CD4-positive, alpha-beta T cell (primary cell): ENCODE measurements at regions not wholly inside any gene's neighbourhood (a gene's known extent, or its start where the extent isn't known, plus 50 kb on each side); places are given as distances from the start of the nearest gene placed in this dataset.

ENCODE experiments used
- ATAC-seq: fragments of 200-7000 bp; cut with Tn5 transposase; one replicate; pipeline ENCODE4 v1.10.0; 2022; ENCODE audit warnings: mild to moderate bottlenecking; ENCODE audit not compliant: poor library complexity
- CTCF ChIA-PET: fragments of 350-600 bp; sonication (Branson Sonifier 250); formaldehyde crosslinking; loops from one replicate; lab custom pipeline; 2021; ENCODE audit warnings: antibody characterized with exemption, inconsistent platforms; lab: Charles Lee
- POLR2A ChIA-PET: fragments of 350-600 bp; sonication (Branson Sonifier 250); formaldehyde crosslinking; loops from one replicate; lab custom pipeline; 2021; ENCODE audit warnings: antibody characterized with exemption, inconsistent platforms; lab: Charles Lee
- DNase-seq, 14 experiments: peaks; one replicate each; pipeline ENCODE4 v3.0.0-alpha.2; 2013 to 2020; ENCODE audit warnings: mixed read lengths in 2 of 14
- H3K27ac ChIP-seq, 2 donors: one replicate each; pipeline versions ENCODE4 v1.5.1 to v1.7.0; 2013; ENCODE audit warnings: low read length in 2 of 2, low read depth in 1 of 2, mild to moderate bottlenecking in 1 of 2
- H3K27me3 ChIP-seq, 2 experiments: 1 replicate in 1 of 2; 2 replicates in 1 of 2; pipeline versions ENCODE4 v1.6.1 to v1.7.0; 2013; ENCODE audit warnings: low read length in 2 of 2, control low read depth in 1 of 2, mild to moderate bottlenecking in 1 of 2, moderate library complexity in 1 of 2; ENCODE audit not compliant: insufficient read depth in 2 of 2, control insufficient read depth in 1 of 2
- H3K36me3 ChIP-seq: one replicate; pipeline ENCODE4 v1.6.1; 2013; ENCODE audit warnings: low read length, control low read depth; ENCODE audit not compliant: insufficient read depth
- H3K4me1 ChIP-seq: one replicate; pipeline ENCODE4 v1.6.1; 2013; ENCODE audit warnings: low read length, control low read depth; ENCODE audit not compliant: insufficient read depth
- H3K4me3 ChIP-seq: one replicate; pipeline ENCODE4 v1.5.1; 2013; ENCODE audit warnings: mild to moderate bottlenecking, low read length, moderate library complexity
- H3K9me3 ChIP-seq, 2 experiments: 1 replicate in 1 of 2; 2 replicates in 1 of 2; pipeline versions ENCODE4 v1.6.1 to v1.7.0; 2013; ENCODE audit warnings: low read length in 2 of 2, mild to moderate bottlenecking in 2 of 2, control low read depth in 1 of 2, moderate library complexity in 1 of 2; ENCODE audit not compliant: control insufficient read depth in 1 of 2, insufficient read depth in 1 of 2
- H3K27ac Mint-ChIP-seq: one replicate; pipeline ENCODE4 v1.8.0; 2020; ENCODE audit warnings: mixed read lengths
- H3K27me3 Mint-ChIP-seq: one replicate; pipeline ENCODE4 v1.8.0; 2021; ENCODE audit warnings: mixed read lengths
- H3K36me3 Mint-ChIP-seq: one replicate; pipeline ENCODE4 v1.8.0; 2021; ENCODE audit warnings: low read depth, mixed read lengths
- H3K4me1 Mint-ChIP-seq: one replicate; pipeline ENCODE4 v1.8.0; 2021; ENCODE audit warnings: low read depth, mixed read lengths
- H3K4me3 Mint-ChIP-seq: one replicate; pipeline ENCODE4 v1.8.0; 2020; ENCODE audit warnings: mild to moderate bottlenecking, mixed read lengths
- H3K9me3 Mint-ChIP-seq: one replicate; pipeline ENCODE4 v1.8.0; 2020; ENCODE audit warnings: mixed read lengths
- CTCF ChIP-seq: fragments of 200-600 bp; IDR thresholded peaks from one replicate; pipeline ENCODE4 v1.8.0; 2022; ENCODE audit warnings: antibody characterized with exemption, mild to moderate bottlenecking
- intact Hi-C, 2 experiments: fragments of 100-400 bp; cut with DNase I in 1 of 2; cut with micrococcal nuclease in 1 of 2; formaldehyde crosslinking; loops; one replicate each; pipeline versions ENCODE4 v1.15.1 to v1.9.0; 2023 to 2025; cut with DNase I, micrococcal nuclease

GRCh38 chr9:91106415-91107081 is 255.2 kb downstream of the AUH start:
- DNase-seq (no peak), ATAC-seq (no peak)
- Histone ChIP-seq H3K4me1 (peaks cover 11% of the 10 kb centered on the region), H3K27me3 (peaks cover 0 to 4% of the 10 kb centered on the region in 2 experiments), H3K4me3 (no peak overlapping the region), H3K36me3 (no peaks in the 10 kb centered on the region), H3K27ac (no peak overlapping the region), H3K9me3 (no peaks in the 10 kb centered on the region)
- peaks cover 16% of the 10 kb centered on the region for H3K4me1 Mint-ChIP-seq
- H3K36me3 Mint-ChIP-seq, result no peaks in the 10 kb centered on the region
- ChIA-PET POLR2A (no interaction called here), CTCF (interaction anchor here (0.5 kb wide), 1 partner anchor 57 kb away, joined by 3 read pairs; no protein-coding TSS in a partner anchor)
- H3K27ac Mint-ChIP-seq, result no peak overlapping the region
- H3K4me3 Mint-ChIP-seq, result no peak overlapping the region
- intact Hi-C loops, result no loop called here
- H3K27me3 Mint-ChIP-seq, result peaks cover 15% of the 10 kb centered on the region
- H3K9me3 Mint-ChIP-seq, result peaks cover 4% of the 10 kb centered on the region
- TF ChIP-seq CTCF, result no peak

GRCh38 chr9:91111226-91111625 is 250.5 kb downstream of the AUH start:
- Histone ChIP-seq H3K9me3 (no peaks in the 10 kb centered on the region), H3K27me3 (peaks cover 0 to 9% of the 10 kb centered on the region in 2 experiments), H3K36me3 (no peaks in the 10 kb centered on the region), H3K27ac (no peak overlapping the region), H3K4me1 (no peaks in the 10 kb centered on the region), H3K4me3 (no peak overlapping the region)
- no peaks in the 10 kb centered on the region for H3K36me3 Mint-ChIP-seq
- no peak for ATAC-seq
- ChIA-PET CTCF (no interaction called here), POLR2A (no interaction called here)
- H3K4me1 Mint-ChIP-seq, result no peaks in the 10 kb centered on the region
- H3K27ac Mint-ChIP-seq, result no peak overlapping the region
- intact Hi-C loops, result no loop called here
- TF ChIP-seq CTCF, result no peak
- no peak overlapping the region for H3K4me3 Mint-ChIP-seq
- peaks cover 13% of the 10 kb centered on the region for H3K27me3 Mint-ChIP-seq
- DNase-seq, result no peak
- peaks cover 4% of the 10 kb centered on the region for H3K9me3 Mint-ChIP-seq

GRCh38 chr9:91111876-91112275 is 249.8 kb downstream of the AUH start:
- Mint-ChIP-seq H3K27ac (no peak overlapping the region), H3K4me3 (no peak overlapping the region), H3K36me3 (no peaks in the 10 kb centered on the region), H3K9me3 (peaks cover 4% of the 10 kb centered on the region), H3K4me1 (no peaks in the 10 kb centered on the region), H3K27me3 (peaks cover 17% of the 10 kb centered on the region)
- H3K36me3 ChIP-seq, result no peaks in the 10 kb centered on the region
- peaks cover 2 to 7% of the 10 kb centered on the region in 2 experiments for H3K27me3 ChIP-seq
- H3K9me3 ChIP-seq, result peaks cover 0 to 3% of the 10 kb centered on the region in 2 experiments
- no peak for ATAC-seq
- no peaks in the 10 kb centered on the region for H3K4me1 ChIP-seq
- no peak for TF ChIP-seq CTCF
- intact Hi-C loops, result no loop called here
- H3K27ac ChIP-seq, result no peak overlapping the region
- ChIA-PET POLR2A (no interaction called here), CTCF (no interaction called here)
- H3K4me3 ChIP-seq, result no peak overlapping the region
- DNase-seq, result no peak
